ENCODE measurements at regions not wholly inside any gene's neighbourhood (a gene's known extent, or its start where the extent isn't known, plus 50 kb on each side); places are given as distances from the start of the nearest gene placed in this dataset.

- TF ChIP-seq, protein P1, sequence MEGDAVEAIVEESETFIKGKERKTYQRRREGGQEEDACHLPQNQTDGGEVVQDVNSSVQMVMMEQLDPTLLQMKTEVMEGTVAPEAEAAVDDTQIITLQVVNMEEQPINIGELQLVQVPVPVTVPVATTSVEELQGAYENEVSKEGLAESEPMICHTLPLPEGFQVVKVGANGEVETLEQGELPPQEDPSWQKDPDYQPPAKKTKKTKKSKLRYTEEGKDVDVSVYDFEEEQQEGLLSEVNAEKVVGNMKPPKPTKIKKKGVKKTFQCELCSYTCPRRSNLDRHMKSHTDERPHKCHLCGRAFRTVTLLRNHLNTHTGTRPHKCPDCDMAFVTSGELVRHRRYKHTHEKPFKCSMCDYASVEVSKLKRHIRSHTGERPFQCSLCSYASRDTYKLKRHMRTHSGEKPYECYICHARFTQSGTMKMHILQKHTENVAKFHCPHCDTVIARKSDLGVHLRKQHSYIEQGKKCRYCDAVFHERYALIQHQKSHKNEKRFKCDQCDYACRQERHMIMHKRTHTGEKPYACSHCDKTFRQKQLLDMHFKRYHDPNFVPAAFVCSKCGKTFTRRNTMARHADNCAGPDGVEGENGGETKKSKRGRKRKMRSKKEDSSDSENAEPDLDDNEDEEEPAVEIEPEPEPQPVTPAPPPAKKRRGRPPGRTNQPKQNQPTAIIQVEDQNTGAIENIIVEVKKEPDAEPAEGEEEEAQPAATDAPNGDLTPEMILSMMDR (IDR thresholded peaks at IDR 0.05) = no peak
- TF ChIP-seq POLR2A (IDR thresholded peaks at IDR 0.05) (no peak), POLR2AphosphoS5 (IDR thresholded peaks at IDR 0.05) (no peak)
These were observed 85.8 kb upstream of the IFNE start for GRCh38 chr9:21567926-21568325.
